Natural killer cell (primary cell): ENCODE measurements at regions not wholly inside any gene's neighbourhood (a gene's known extent, or its start where the extent isn't known, plus 50 kb on each side); places are given as distances from the start of the nearest gene placed in this dataset.

Experiments used
- ATAC-seq, 3 donors: fragments of 150-1000 bp in 2 of 3; fragments of 200-7000 bp in 1 of 3; cut with Tn5 transposase; 1 replicate in 1 of 3; 2 replicates in 2 of 3; pipeline ENCODE4 v1.10.0; 2021; ENCODE audit warnings: mild to moderate bottlenecking in 2 of 3, moderate library complexity in 2 of 3
- DNase-seq, 2 donors: peaks; one replicate each; pipeline versions ENCODE4 v3.0.0 to v3.0.0-alpha.2; 2013 to 2021; ENCODE audit warnings: mixed read lengths in 1 of 2
- H3K27ac ChIP-seq: one replicate; pipeline ENCODE4 v1.5.1; 2013; ENCODE audit warnings: mild to moderate bottlenecking, low read length
- H3K27me3 ChIP-seq: one replicate; pipeline ENCODE4 v1.6.1; 2013; ENCODE audit warnings: low read length; ENCODE audit not compliant: control insufficient read depth, insufficient read depth
- H3K36me3 ChIP-seq: one replicate; pipeline ENCODE4 v1.6.1; 2013; ENCODE audit warnings: low read length; ENCODE audit not compliant: control insufficient read depth, insufficient read depth
- H3K4me1 ChIP-seq: one replicate; pipeline ENCODE4 v1.6.1; 2013; ENCODE audit warnings: low read length; ENCODE audit not compliant: control insufficient read depth, insufficient read depth
- H3K4me3 ChIP-seq: one replicate; pipeline ENCODE4 v1.5.1; 2013; ENCODE audit warnings: low read length
- H3K9me3 ChIP-seq: one replicate; pipeline ENCODE4 v1.6.1; 2013; ENCODE audit warnings: low read length; ENCODE audit not compliant: control insufficient read depth, insufficient read depth
- H3K27ac Mint-ChIP-seq, 2 donors: one replicate each; pipeline ENCODE4 v1.8.0; 2022; ENCODE audit warnings: mild to moderate bottlenecking in 2 of 2, mixed read lengths in 2 of 2, moderate library complexity in 1 of 2
- H3K27me3 Mint-ChIP-seq, 2 donors: one replicate each; pipeline ENCODE4 v1.8.0; 2022; ENCODE audit warnings: low read depth in 2 of 2, mixed read lengths in 2 of 2
- H3K36me3 Mint-ChIP-seq: one replicate; pipeline ENCODE4 v1.8.0; 2022; ENCODE audit warnings: mixed read lengths
- H3K4me1 Mint-ChIP-seq, 2 donors: one replicate each; pipeline ENCODE4 v1.8.0; 2022; ENCODE audit warnings: mixed read lengths in 2 of 2
- H3K4me3 Mint-ChIP-seq: one replicate; pipeline ENCODE4 v1.8.0; 2022; ENCODE audit warnings: mild to moderate bottlenecking, moderate library complexity, mixed read lengths
- H3K9me3 Mint-ChIP-seq, 2 donors: one replicate each; pipeline ENCODE4 v1.8.0; 2022; ENCODE audit warnings: mixed read lengths in 2 of 2
- WGBS: methylation state at CpG from one replicate; pipeline ENCODE4 v1.1.7; 2013; ENCODE audit warnings: missing lambda C conversion rate; ENCODE audit not compliant: insufficient coverage; 5-methylcytosine and 5-hydroxymethylcytosine counted together
- intact Hi-C: fragments of 100-400 bp; cut with micrococcal nuclease; formaldehyde crosslinking; loops from one replicate; pipeline ENCODE4 v1.14.2; 2022
- TF ChIP-seq, protein P1 (sequence below): fragments of 200-600 bp; IDR thresholded peaks from one replicate; pipeline ENCODE4 v1.8.0; 2022; ENCODE audit warnings: antibody characterized with exemption

- intact Hi-C loops: no loop called here
- no peaks in the 10 kb centered on the region for H3K27me3 Mint-ChIP-seq
- Histone ChIP-seq H3K27ac (no peak overlapping the region), H3K4me1 (no peaks in the 10 kb centered on the region), H3K9me3 (no peaks in the 10 kb centered on the region), H3K4me3 (no peak overlapping the region), H3K27me3 (no peaks in the 10 kb centered on the region), H3K36me3 (no peaks in the 10 kb centered on the region)
- TF ChIP-seq, protein P1, sequence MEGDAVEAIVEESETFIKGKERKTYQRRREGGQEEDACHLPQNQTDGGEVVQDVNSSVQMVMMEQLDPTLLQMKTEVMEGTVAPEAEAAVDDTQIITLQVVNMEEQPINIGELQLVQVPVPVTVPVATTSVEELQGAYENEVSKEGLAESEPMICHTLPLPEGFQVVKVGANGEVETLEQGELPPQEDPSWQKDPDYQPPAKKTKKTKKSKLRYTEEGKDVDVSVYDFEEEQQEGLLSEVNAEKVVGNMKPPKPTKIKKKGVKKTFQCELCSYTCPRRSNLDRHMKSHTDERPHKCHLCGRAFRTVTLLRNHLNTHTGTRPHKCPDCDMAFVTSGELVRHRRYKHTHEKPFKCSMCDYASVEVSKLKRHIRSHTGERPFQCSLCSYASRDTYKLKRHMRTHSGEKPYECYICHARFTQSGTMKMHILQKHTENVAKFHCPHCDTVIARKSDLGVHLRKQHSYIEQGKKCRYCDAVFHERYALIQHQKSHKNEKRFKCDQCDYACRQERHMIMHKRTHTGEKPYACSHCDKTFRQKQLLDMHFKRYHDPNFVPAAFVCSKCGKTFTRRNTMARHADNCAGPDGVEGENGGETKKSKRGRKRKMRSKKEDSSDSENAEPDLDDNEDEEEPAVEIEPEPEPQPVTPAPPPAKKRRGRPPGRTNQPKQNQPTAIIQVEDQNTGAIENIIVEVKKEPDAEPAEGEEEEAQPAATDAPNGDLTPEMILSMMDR: no peak
- DNase-seq: no peak
- H3K9me3 Mint-ChIP-seq: no peaks in the 10 kb centered on the region
- H3K27ac Mint-ChIP-seq: no peak overlapping the region
- H3K36me3 Mint-ChIP-seq: no peaks in the 10 kb centered on the region
- no peak overlapping the region for H3K4me3 Mint-ChIP-seq
- H3K4me1 Mint-ChIP-seq: no peaks in the 10 kb centered on the region
- no peak for ATAC-seq
- WGBS: 84% methylated on average over 2 of the region's 2 CpGs
Observed at GRCh38 chr5:13480834-13481233, 463.7 kb downstream of the DNAH5 start.

GRCh38 chr5:13478831-13479465 is 465.5 kb downstream of the DNAH5 start:
- Mint-ChIP-seq H3K27me3 (no peaks in the 10 kb centered on the region), H3K36me3 (no peaks in the 10 kb centered on the region), H3K27ac (no peak overlapping the region), H3K4me3 (no peak overlapping the region), H3K4me1 (no peaks in the 10 kb centered on the region), H3K9me3 (no peaks in the 10 kb centered on the region)
- intact Hi-C loops: no loop called here
- ATAC-seq (peak in 2 of 3 donors; percentile 30 to 50), DNase-seq (peak in 1 of 2 donors; percentile 19)
- no peaks in the 10 kb centered on the region for H3K4me1 ChIP-seq
- no peaks in the 10 kb centered on the region for H3K9me3 ChIP-seq
- H3K27me3 ChIP-seq: no peaks in the 10 kb centered on the region
- no peaks in the 10 kb centered on the region for H3K36me3 ChIP-seq
- no peak overlapping the region for H3K4me3 ChIP-seq
- TF ChIP-seq, protein P1: peak; percentile 13
- WGBS: 43% methylated on average over 7 of the region's 9 CpGs
- no peak overlapping the region for H3K27ac ChIP-seq

DNA sequence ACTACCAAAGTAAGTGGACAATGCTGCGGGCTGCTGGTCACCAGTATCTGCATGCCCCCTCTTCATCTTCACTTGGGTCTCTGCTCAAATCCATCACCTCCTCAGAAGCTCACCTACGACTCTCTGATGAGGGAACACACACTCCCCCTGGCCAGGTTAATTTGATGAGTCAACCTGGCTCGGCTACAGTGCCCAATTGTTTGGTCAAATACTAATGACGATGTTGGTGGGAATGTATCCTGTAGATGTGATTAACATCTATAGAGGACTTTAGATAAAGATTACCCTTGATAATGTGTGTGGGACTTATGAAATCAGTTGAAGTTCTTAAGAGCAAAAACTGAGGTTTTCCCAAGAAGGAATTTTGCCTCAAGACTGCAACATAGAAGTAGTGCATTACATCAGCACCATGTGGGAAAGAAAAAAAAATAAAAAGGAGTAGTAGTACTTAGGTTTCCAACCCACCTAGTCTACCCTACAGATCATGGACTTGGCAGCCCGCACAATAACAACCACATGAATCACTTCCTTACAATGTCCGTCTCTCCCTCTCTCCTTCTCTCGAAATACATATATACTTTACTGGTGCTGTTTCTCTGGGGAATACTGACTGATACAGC is 467.3 kb downstream of the DNAH5 start:
- H3K36me3 ChIP-seq: no peaks in the 10 kb centered on the region
- no peaks in the 10 kb centered on the region for H3K27me3 ChIP-seq
- no peak overlapping the region for H3K4me3 ChIP-seq
- DNase-seq (no peak), ATAC-seq (no peak)
- WGBS: 77% methylated on average over 7 of the region's 7 CpGs
- Mint-ChIP-seq H3K27ac (no peak overlapping the region), H3K4me1 (no peaks in the 10 kb centered on the region), H3K4me3 (no peak overlapping the region), H3K36me3 (no peaks in the 10 kb centered on the region), H3K27me3 (no peaks in the 10 kb centered on the region), H3K9me3 (no peaks in the 10 kb centered on the region)
- intact Hi-C loops: no loop called here
- H3K4me1 ChIP-seq: no peaks in the 10 kb centered on the region
- H3K9me3 ChIP-seq: no peaks in the 10 kb centered on the region
- H3K27ac ChIP-seq: no peak overlapping the region
- TF ChIP-seq, protein P1: no peak

GRCh38 chr5:13472842-13473241 is 471.6 kb downstream of the DNAH5 start:
- H3K4me1 ChIP-seq: no peaks in the 10 kb centered on the region
- intact Hi-C loops: no loop called here
- ATAC-seq (no peak), DNase-seq (no peak)
- H3K36me3 ChIP-seq: no peaks in the 10 kb centered on the region
- H3K27ac ChIP-seq: no peak overlapping the region
- Mint-ChIP-seq H3K36me3 (no peaks in the 10 kb centered on the region), H3K9me3 (peaks cover 2 to 4% of the 10 kb centered on the region in 2 donors), H3K4me1 (no peaks in the 10 kb centered on the region), H3K27ac (no peak overlapping the region), H3K4me3 (no peak overlapping the region), H3K27me3 (no peaks in the 10 kb centered on the region)
- no peak overlapping the region for H3K4me3 ChIP-seq
- TF ChIP-seq, protein P1: no peak
- H3K27me3 ChIP-seq: no peaks in the 10 kb centered on the region
- H3K9me3 ChIP-seq: no peaks in the 10 kb centered on the region
- WGBS: 78% methylated on average over 5 of the region's 5 CpGs
